Anterior cingulate cortex (tissue), 58 donors: ENCODE measurements at regions not wholly inside any gene's neighbourhood (a gene's known extent, or its start where the extent isn't known, plus 50 kb on each side); places are given as distances from the start of the nearest gene placed in this dataset.

Source experiments
- DNase-seq, 58 donors: peaks; one replicate each; lab custom pipeline; 2025; lab: John Stamatoyannopoulos, UW

DNA sequence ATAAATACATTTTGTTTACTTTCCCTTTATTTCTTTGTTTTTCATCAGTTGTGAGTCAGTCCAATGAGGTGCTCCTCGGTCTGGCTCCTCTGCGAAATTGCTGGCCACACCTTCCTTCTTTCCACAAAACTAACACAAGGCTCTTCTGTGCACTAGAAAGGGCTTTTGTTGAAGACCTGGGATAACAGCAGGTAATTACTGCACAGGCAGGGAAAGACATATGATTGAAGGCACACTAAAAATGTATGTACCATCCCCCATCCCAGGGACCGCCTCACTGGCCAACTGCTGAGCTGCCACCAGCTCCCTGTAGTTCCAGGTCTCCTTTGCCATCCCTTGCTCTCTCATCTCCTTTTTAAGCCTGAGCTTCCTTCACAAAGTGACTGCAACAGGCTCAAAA is 180.5 kb downstream of the EFNB2 start:
- DNase-seq: no peak

DNA sequence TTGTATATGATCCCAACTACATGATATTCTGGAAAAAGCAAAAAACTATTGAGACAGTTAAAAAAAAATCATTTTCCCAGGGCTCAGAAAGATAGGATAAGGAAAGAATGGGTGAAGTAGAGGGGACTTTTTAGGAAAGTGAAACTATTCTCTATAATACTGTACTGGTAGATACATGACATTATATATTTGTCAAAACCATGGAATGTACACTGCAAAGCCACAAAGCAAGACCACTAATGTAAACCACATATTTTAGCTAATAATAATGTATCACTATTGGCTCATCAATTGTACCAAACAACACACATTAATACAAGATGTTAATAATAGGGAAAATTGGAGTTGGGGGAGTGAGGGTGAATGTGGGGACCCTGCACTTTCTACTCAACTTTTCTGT is 182.6 kb downstream of the EFNB2 start:
- DNase-seq: no peak

DNA sequence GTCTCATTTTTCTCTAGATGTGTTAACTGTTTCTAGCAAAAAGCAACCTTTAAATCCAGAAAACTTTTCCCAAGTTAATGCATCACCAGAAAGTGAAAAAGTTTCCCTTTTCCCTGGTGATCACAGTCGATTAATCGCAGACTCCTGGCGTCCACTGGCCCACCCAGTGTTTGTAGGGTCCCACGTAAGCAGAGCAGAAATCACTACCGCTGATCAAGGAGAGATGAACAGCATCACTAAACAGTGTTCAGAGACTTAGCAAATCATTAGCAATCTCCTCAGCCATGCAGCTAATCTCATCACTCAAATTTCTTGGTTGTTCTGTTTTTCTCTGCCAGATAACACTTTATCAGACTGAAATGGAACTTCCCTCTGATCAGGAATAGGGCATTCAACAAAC is 184.2 kb downstream of the EFNB2 start:
- DNase-seq: no peak

DNA sequence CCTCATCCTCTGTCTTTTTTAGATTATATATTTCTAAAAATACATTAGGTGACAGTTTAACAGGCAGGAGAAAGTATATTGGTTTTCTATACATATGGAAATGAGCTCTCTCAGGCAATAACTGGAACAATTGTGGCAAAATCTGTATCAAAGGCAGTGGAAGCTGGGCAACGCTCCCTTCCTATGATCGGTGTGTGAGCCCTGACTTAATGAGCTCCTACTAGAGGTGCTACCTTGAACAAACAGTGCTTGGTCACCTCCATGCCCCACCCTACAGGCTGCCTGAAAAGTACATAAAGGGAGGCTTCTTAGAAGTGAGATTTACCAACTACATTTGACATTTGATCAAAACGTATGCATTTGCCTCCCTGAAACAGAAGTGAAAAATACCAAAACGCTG is 185.3 kb downstream of the EFNB2 start:
- DNase-seq: no peak

DNA sequence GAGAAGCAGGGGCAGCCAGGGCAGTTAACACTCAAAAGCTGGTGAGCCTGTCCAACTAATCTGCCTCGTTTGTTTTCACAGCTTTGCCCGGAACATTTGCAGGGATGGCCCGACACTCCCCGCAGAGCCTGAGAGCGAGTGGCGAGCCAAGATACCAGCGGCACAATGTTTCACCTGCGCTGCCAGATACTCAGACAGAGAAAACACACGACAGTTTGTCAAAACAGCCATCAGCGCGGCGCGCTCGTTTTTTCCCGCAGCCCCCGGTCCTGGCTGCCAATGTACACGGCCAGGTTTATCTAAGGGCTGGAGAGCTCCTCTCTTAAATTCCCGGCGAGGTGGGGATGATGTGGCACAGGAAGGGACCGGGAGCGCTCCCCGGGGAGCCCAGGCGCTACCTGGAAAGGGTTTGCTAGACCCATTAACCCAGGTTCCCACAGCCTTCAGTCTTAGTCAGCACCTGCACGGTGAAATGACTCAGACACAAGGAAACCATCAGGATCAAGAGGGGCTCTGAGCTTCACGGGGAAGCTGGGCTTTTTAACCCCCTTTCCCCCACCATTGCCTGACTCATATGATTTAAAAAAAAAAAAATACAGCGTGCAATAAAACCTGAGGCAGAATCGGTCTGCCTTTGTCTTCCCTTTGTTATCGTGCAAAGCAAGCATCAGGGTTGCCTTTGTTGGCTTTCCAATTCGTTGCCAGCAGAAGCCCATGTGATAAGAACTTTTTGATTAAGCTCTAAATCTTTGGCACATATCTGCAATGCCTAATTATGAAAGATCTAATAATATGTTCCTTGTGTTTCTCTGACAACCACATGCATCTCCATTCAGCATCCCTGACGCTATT is 186.2 kb downstream of the EFNB2 start:
- peak in 11 of 58 donors; percentile 6 to 50 (median 17) for DNase-seq

DNA sequence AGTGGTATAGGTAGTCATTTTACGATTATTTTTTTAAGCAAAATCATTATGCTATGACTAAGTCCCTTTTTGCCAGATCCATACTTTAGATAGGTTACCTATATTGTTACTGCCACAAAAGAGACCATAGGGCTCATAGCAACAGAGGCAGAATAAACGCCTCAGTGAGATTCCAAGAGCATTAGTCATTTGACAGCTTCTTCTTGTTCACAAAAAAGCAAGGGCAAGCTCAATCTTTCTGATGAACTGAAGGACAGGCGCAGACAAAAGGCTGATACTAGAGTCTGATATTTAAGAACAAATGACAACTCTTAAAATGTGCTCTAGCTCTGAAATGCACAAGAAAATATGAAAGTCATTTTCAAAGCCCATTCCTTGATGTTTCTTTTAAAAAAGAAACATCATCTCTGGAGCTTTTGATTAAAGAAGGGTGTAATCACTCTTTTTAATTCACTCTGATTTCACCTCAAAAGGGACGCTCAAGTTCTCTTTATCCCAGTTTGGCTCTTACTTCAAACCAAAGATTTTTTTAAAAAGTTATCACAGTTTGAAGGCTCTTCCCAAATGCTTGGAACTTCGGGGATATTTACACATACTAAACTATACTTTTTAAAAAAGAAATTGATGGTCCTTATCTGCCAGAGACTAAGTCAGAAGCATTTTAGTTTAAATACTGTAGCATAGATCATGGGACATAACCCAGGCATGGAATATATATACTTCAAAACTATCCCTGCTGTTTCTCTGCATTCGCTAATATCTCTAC is 187.2 kb downstream of the EFNB2 start:
- no peak for DNase-seq

DNA sequence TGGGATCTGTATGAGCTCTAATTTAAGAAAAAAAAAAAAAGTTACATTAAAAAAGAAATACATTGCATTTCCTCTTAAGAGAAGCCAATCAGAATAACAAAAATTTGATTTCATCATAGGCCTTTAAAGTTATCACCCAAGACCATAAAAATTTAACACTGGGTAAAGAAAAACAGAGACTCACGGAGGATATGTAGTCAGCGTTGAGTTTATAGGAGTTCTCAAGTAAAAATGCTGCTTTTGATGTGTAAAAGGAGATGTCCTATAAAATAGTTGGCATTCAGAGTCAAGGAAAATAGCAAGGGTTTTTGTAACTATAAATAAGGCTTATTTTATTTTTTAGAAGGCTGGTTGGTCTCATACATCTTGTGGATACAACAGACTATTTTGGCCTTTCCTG is 191.1 kb downstream of the EFNB2 start:
- no peak for DNase-seq

DNA sequence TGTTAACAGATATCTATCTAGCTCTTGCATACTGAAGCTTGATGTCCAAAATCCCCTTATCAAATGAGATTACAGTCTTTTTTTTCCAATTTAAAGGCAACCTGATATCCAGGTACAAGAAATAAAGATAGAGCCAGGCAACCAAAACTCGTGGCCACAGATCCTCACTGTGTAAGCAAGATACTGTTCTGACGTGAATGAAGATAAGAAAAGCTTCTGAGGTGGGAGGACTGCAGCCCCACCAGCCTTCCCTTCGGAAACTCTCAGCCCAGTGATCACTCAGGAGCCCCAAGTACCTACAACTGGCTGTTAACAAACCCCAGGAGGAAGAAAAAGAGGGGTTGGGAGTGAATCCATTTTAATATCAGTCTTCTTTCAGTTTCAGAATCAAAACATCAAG is 191.6 kb downstream of the EFNB2 start:
- no peak for DNase-seq

DNA sequence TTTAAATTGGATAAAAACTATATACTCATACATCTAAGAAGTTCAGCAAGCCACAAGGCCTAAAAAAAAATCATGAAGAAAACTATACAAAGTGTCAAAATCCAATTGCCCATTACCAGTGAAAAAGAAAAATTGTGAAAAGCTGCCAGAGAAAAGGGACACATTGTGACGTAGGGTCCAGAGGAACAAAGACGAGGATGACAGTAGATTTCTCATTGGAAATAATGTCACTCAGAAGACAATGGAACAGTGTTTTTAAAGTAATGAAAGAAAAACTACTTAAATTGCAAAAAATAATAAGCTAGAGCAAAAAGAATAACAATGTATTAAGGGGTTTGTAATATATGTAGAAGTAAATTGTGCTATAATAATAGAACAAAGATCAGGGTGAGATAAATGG is 195.2 kb downstream of the EFNB2 start:
- no peak for DNase-seq

DNA sequence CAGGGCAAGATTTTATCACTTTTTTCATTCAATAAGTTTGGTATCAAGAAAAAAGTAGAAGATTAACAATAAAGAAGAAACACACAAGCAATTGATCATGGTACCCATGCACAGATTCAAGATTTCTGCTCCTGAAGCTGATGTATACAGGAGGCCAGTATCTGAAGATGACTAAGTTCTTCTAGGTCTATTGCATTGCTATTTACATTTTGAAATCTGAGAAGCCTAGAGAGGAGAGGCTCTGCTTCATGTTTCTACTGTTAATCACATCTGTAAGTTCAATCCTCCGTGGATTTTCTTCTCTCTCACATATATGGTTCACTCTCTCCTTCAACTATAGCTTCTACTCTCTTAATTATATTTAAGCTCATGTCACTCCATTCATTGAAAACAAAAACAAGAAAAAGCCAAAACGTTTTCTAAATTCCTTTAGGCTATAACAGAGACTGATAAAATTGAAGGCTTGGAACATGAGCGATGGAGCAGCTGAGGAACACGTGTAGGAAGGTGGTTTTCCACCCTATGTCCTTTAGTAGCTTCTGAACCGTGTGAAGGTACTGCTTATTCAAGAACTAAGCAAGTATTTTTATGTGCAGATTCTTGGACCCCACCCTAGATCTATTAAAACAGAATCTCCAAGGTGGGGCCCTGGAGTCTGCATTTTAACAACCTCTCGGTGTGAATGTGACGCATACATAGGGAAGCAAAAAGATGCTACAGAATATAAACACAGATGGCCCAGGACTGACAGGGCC is 198.2 kb downstream of the EFNB2 start:
- DNase-seq: no peak

DNA sequence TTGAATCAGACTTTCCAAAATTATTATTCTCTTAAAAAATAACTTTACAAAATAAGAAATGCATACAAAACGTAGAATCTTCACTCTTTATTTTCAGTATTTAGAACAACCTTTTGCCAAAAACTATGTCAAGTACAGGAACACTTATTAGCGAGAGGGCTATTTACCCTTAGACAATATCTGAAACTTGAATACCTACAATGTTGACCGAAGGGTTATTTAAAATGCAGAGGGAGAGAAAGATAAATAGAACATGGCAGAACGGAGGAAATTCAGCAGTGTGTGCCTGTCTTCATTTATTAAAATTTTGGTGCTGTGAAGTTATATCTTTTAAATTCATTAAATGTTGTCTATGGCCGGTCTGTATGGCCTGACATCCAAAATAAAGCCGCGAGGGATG is 198.8 kb downstream of the EFNB2 start:
- DNase-seq: no peak

DNA sequence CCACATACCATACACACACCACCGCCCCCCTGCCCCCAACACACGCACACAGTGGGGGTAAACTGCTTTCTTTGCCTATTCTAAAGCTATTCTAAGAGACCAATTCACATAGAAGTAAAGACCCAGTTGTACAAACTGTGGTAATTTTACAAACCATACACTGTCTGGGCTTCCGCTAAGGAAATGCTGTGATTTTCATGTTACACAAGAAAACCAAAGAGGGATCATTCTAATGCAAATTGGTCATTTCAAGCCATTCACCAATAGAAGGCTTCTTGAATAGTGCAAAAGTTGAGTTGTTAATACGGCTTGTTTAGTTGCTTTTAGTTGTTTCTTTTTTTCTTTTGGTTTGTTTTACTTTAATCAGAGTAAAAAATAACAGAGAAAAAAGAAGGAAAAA is 202.8 kb downstream of the EFNB2 start:
- DNase-seq: no peak

DNA sequence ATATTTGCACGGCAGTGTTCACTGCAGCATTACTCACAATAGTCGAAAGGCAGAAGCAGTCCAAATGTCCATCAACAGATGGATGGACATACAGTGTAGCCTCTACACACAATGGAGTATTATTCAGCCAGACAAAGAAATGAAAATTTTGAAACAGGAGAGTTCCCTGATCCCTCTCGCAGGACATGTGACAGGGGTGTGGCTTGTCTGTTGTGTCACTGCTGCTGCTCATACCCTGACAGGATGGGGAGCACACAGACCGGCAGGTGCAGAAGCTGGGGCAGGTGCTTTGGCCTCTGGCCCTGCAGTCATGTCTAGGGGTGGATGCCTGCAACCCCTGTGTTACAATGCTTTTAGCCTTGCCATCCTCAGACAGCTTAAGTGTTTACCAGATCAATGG is 204.3 kb downstream of the EFNB2 start:
- DNase-seq: peak in 8 of 58 donors; percentile 6 to 49 (median 16)

DNA sequence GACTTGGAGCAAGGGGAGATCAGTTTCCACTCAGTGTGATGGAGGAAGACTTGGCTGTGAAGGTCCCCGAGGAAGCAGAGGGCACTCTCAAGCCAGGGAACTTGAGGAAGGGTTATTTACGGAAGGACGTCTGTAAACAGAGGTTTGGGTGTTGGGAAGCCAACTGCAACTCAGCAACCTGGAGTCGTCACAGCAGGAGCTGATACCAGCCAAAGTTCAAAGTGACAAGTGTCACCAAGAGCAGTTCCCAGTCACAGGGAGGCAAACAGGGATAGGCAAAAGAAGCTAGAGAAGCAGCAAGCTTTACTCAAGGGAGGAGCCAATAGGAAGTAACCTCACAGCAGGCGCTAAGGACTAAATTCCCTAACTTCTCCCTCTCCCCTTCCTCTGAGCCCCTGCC is 205.5 kb downstream of the EFNB2 start:
- no peak for DNase-seq

DNA sequence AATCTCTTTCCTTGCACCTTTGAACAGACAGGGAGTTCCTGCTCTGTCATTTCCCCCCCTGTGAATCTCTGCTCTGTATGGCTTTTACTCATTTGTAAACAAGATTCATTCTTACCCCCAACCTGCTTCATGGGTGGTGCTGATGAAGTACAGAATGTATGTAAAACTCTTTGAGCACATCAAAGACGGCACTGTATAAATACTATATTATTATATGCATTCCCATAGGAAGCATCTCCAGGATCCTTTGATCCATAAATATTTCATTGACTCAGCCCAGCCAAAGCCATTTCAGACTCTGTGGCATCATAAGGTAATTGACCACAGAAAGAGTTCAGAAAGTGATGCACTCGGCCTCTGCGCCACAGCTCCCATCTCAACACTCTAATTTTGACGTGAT is 208.7 kb downstream of the EFNB2 start:
- no peak for DNase-seq

DNA sequence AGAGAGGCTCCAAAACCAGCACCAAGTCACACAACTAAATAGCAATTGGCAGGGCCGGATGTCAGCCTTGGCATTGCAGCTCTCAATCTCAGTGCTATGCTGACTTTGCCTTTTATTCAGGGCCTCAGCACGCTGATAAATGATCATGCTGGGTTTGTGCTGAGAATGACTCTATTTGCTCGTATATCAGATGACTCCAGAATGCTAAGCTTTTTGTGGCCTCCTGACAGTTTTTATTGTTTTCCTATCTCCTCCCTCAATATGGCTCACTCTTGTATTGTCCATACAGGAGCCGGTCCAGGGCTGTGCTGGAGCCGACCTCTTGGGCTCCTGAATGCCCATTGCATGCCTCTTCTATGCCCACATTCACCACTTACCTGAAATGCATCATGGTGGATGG is 211.0 kb downstream of the EFNB2 start:
- no peak for DNase-seq

DNA sequence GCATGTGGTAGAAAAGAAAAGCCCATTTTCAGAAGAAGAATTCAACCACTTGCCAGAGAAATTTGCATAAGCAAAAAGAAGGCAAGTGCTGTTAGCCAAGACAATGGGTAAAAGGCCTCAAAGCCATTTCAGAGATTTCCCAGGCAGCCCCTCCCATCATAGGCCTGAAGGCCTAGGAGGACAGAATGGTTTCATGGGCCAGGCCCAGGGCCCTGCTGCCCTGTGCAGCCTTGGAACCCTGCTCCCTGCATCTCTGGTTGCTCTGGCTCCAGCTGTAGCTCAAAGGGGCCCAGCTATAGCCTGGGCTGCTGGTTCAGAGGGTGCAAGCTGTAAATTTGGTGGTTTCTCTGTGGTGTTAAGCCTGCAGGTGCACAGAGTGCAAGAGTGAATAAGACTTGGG is 212.8 kb downstream of the EFNB2 start:
- DNase-seq: no peak

DNA sequence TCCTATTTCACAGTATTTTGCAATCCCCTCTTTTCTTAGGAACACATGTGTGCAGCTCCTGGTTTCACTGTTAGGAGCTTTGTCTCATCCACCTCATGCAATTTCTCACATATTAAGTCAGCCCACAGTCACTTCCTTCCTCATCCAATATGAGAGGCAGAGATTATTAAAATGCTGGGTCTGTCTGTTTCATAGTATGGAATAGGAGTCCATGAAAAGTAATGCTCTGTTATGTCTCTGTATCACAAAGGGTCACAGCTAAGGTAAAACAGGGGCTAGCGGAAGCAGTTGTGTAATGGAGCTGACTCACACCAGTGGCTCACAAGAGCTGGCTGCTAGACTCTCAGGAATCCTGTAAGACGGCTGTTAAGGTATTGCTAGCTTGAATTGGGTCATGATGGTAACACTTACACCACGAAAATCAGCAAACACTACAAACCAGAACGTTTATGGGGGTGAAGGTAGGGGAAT is 216.5 kb downstream of the EFNB2 start:
- DNase-seq: no peak

DNA sequence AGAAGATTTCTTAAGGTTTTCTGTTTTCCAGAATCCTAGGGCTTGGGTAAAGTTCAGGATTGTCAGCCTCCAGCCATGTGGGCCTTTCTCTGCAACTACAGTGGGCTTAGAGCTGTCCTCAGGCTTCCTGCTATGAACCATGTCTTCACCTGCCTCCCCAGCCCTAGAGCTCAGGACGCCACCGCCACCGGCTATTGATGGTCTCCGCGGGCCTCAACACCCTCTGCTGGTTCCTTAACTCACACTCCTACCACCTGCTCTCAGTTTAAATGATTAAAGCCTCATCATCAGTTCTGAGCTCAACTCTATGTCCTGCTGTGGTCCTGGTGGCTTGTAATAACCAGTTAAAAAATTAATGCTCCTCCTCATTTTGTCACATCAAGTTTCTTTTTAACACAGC is 221.0 kb downstream of the EFNB2 start:
- no peak for DNase-seq

DNA sequence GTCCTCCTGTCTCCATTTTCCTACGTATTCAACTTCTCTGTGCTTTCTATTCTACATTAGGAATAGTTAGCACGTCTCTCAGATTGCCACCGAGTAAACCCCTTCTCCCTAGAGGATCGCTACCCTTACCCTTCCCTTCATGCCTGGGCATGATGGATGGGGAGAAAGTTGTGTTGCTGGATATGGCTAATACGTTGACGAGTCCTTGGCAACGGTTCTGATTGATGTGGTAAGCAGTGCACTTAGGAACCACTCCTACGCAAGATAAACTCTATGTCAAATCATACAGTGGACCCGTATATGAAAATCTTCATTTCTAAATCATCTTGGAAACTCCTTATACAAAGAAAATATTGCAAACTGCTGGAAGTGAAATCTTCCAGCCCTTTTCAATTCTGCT is 224.5 kb downstream of the EFNB2 start:
- DNase-seq: no peak

DNA sequence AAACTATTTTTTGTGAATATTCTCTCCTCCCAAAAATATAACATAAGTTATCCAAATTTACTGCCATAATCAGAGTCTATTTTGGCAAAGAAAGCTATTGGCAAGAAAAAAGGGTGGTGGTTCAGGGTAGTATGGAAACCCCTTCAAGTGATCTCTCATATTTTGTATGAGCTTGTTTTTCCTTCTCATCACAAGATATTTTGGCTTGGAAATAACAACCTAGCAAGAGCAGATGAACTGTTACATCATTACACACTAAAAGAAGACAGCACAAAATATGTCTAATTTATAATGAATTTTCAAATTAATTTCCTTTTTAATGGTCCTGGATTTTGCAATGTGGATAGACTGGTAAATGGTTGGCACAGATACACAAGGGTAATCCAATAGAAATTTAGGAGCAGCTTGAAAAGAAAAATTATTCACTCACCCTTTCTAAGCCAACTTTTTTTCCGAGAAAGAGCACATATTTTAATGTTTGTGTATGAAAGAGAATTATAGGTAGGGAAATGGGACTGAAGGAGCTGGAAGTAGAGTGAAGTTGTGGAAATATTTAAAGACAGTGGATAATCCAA is 225.1 kb downstream of the EFNB2 start:
- DNase-seq: no peak
